NB4 (cell line): ENCODE measurements at regions not wholly inside any gene's neighbourhood (a gene's known extent, or its start where the extent isn't known, plus 50 kb on each side); places are given as distances from the start of the nearest gene placed in this dataset.

ENCODE experiments used
- DNase-seq: peaks from one replicate; pipeline ENCODE4 v3.0.0; 2010; ENCODE audit warnings: low read depth
- H3K4me3 ChIP-seq: one replicate; pipeline ENCODE4 v1.5.1; 2011; ENCODE audit warnings: mild to moderate bottlenecking, low read depth, low read length, moderate library complexity
- MYC ChIP-seq: IDR thresholded peaks from 2 replicates; pipeline ENCODE4 v1.6.1; 2011; ENCODE audit warnings: low read depth, low read length
- POLR2A ChIP-seq: IDR thresholded peaks from 2 replicates; pipeline ENCODE4 v1.6.1; 2011; ENCODE audit warnings: mild to moderate bottlenecking; ENCODE audit not compliant: insufficient read length; ENCODE audit errors: extremely low read depth
- TF ChIP-seq, protein P1 (sequence below): IDR thresholded peaks from 2 replicates; pipeline ENCODE4 v1.6.1; 2011; ENCODE audit warnings: low read depth, low read length
- TF ChIP-seq, protein P2 (sequence below): IDR thresholded peaks from one replicate; pipeline ENCODE4 v1.5.1; 2012; ENCODE audit warnings: low read depth, low read length

DNA sequence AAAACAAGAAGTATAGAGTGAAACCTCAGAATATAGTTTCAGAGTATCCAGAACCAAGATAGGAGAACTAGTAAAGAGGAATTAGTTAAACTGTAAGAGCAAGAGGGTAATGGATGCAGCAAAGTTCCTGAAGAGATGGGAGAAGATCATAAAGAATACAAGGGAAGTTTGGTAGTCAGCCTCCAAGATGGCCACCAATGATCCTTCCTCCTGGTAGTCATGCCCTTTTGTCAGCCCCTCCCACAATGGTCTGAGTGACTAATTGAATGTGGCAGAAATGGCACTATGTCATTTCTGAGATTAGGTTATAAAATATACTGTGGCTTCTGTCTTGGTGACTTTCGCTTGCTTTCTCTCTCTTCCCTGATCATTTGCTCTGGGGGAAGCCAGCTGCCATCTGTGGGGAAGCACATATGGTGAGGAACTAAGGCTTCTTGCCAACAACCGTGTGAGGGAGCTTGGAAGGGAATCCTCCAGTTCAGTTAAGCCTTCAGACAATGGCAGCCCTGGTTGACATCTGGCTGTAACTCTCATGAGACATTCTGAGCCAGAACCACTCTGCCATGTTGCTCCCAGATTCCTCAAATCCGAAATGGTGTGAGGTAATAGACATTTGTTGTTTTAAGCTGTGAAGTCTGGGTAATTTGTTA is 55.3 kb upstream of the AMN1 start:
- DNase-seq, result no peak
- TF ChIP-seq, protein P1, sequence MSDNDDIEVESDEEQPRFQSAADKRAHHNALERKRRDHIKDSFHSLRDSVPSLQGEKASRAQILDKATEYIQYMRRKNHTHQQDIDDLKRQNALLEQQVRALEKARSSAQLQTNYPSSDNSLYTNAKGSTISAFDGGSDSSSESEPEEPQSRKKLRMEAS, result no peak
- TF ChIP-seq, protein P2, sequence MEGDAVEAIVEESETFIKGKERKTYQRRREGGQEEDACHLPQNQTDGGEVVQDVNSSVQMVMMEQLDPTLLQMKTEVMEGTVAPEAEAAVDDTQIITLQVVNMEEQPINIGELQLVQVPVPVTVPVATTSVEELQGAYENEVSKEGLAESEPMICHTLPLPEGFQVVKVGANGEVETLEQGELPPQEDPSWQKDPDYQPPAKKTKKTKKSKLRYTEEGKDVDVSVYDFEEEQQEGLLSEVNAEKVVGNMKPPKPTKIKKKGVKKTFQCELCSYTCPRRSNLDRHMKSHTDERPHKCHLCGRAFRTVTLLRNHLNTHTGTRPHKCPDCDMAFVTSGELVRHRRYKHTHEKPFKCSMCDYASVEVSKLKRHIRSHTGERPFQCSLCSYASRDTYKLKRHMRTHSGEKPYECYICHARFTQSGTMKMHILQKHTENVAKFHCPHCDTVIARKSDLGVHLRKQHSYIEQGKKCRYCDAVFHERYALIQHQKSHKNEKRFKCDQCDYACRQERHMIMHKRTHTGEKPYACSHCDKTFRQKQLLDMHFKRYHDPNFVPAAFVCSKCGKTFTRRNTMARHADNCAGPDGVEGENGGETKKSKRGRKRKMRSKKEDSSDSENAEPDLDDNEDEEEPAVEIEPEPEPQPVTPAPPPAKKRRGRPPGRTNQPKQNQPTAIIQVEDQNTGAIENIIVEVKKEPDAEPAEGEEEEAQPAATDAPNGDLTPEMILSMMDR, result no peak
- TF ChIP-seq MYC, result no peak
- no peak for TF ChIP-seq POLR2A
- no peak overlapping the region for H3K4me3 ChIP-seq

DNA sequence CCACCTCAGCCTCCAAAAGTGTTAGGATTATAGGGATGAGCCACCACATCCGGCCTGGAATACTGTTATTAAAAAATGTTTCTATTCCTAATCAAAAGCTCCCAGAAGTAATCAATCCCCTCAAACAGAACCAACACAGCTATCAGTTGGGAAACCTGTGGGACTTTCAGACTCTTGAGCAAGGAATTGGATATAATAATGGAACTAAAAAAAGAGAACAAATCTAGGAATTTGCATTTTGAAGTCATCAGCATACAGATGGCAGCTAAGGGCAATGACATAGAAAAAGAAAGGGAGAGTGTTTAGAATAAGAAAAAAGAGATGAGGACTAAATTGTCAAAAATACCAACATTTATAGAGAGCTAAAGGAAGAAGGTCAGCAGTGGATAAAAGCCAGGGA is 54.7 kb upstream of the AMN1 start:
- TF ChIP-seq, protein P2, result no peak
- TF ChIP-seq POLR2A (no peak), MYC (no peak)
- TF ChIP-seq, protein P1, result no peak
- H3K4me3 ChIP-seq, result no peak overlapping the region
- DNase-seq, result no peak

DNA sequence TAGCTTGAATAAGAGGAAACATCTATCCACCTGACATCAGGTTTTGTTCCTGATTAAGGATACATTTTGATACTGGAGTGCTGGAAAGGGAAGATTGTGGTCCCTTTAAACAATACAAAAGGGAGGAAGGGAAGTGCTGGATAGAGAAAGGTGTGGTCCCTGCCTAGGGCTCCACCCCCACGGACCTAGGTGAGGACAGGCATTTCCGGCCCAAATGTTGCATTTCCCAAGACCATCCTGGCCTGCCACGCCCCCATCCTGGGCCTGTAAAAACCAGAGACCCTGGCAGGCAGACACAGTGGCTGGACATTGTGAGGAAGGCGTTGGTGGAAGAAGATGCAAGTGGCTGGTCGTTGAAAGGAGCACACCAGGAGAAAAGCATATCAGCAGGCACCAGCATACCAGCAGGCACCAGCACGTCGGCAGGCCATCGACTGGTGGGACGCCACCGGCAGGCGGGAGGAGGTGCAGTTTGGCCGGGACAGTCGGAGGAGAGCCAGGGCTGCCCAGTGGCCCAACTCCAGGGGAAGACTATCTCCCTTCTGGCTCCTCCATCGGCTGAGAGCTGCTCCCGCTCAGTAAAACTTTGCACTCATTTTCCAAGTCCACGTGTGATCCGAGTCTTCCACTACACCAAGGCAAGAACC is 53.2 kb upstream of the AMN1 start:
- H3K4me3 ChIP-seq, result no peak overlapping the region
- TF ChIP-seq POLR2A, result no peak
- TF ChIP-seq MYC, result no peak
- TF ChIP-seq, protein P1, result no peak
- TF ChIP-seq, protein P2, result no peak
- no peak for DNase-seq

DNA sequence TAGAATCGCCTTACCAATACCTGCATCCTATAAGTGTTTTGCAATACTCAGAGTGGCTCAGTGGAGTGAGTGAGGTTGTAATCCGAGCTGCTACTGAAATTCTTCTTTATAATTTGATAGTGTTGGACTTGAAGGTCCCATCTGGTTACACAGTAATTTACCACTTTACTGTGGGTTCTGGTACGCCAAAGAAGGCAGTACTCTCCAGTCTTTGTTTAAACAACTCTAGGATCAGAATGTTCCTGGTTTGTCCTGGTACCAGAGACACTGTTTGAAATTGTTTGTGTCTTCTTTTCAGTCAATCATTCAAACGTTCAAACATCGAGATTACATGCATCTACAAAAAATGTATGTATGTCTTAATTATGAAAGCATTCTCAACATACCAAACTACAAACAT is 51.3 kb upstream of the AMN1 start:
- DNase-seq, result no peak
- no peak for TF ChIP-seq POLR2A
- TF ChIP-seq MYC, result no peak
- TF ChIP-seq, protein P1, result no peak
- TF ChIP-seq, protein P2, result no peak
- no peak overlapping the region for H3K4me3 ChIP-seq

DNA sequence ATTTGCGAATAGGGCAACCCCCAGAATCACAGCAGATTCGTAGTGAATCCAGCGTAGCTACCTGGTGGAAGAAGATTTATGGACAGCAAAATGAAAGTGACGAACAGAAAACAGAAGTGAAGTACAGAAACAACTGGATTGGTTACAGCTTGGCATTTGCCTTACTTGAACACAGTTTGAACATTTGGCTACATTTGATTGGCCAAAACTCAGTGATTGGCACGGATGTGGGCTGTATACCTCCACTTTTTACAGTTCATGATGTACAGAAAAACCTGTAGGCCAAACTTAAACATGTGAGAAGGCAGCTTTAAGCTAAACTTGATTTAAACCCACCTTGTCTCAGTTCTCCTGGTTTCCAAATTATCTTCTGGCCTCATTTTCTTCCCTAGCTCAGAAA is 49.9 kb upstream of the AMN1 start:
- H3K4me3 ChIP-seq, result no peak overlapping the region
- no peak for DNase-seq
- TF ChIP-seq, protein P1, result no peak
- TF ChIP-seq MYC, result no peak
- TF ChIP-seq, protein P2, result no peak
- TF ChIP-seq POLR2A, result no peak
